ENCODE measurements at regions not wholly inside any gene's neighbourhood (a gene's known extent, or its start where the extent isn't known, plus 50 kb on each side); places are given as distances from the start of the nearest gene placed in this dataset.

DNA sequence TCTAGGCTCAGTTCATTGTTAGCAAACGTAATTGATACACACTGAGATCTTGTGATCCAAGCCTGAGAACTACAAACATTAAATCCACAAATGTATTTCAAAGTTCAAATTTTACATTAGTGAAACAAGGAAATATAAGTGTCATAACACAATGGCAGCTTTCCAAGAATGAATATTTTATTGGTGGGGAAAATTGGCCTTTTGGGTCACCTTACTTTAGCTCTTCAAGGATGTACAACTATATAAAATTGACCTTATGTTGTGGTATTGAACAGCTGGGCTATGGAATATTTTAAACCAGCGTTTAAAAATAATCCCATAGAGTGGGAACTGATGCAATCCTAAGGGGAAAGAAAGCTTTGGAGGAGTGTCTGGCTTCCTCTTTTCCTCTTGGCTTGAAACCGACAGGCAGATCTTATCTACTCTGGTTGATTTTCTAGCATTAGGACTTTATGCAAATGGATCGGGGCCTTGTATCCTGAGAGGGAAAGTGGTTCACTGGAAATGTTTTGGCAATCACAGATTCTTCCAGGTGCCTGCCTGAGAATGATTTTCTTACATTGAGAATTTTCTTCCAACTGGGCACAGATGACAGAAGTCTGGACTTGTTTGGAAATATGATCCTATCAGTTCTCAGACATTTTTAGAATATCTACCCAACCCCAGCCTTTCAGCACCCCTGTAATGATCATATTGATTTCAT lies 184.8 kb upstream of the ECI2 start:
- TF ChIP-seq, protein P1, sequence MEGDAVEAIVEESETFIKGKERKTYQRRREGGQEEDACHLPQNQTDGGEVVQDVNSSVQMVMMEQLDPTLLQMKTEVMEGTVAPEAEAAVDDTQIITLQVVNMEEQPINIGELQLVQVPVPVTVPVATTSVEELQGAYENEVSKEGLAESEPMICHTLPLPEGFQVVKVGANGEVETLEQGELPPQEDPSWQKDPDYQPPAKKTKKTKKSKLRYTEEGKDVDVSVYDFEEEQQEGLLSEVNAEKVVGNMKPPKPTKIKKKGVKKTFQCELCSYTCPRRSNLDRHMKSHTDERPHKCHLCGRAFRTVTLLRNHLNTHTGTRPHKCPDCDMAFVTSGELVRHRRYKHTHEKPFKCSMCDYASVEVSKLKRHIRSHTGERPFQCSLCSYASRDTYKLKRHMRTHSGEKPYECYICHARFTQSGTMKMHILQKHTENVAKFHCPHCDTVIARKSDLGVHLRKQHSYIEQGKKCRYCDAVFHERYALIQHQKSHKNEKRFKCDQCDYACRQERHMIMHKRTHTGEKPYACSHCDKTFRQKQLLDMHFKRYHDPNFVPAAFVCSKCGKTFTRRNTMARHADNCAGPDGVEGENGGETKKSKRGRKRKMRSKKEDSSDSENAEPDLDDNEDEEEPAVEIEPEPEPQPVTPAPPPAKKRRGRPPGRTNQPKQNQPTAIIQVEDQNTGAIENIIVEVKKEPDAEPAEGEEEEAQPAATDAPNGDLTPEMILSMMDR (IDR thresholded peaks at IDR 0.05), result no peak
- TF ChIP-seq EP300 (IDR thresholded peaks at IDR 0.05), result no peak
- no peak for TF ChIP-seq POLR2AphosphoS5 (IDR thresholded peaks at IDR 0.05)
